Memory B cell (primary cell): ENCODE measurements at regions not wholly inside any gene's neighbourhood (a gene's known extent, or its start where the extent isn't known, plus 50 kb on each side); places are given as distances from the start of the nearest gene placed in this dataset.

Experiments
- ATAC-seq: fragments of 150-1000 bp; cut with Tn5 transposase; 2 replicates; pipeline ENCODE4 v1.10.0; 2021; ENCODE audit warnings: low read depth, mild to moderate bottlenecking, moderate library complexity
- DNase-seq, 2 donors: peaks; one replicate each; pipeline ENCODE4 v3.0.0; 2022; ENCODE audit warnings: low spot score in 2 of 2
- H3K27ac Mint-ChIP-seq: one replicate; pipeline ENCODE4 v1.8.0; 2022; ENCODE audit warnings: mild to moderate bottlenecking, moderate library complexity, mixed read lengths
- H3K27me3 Mint-ChIP-seq: one replicate; pipeline ENCODE4 v1.8.0; 2022; ENCODE audit warnings: mixed read lengths
- H3K36me3 Mint-ChIP-seq: one replicate; pipeline ENCODE4 v1.8.0; 2022; ENCODE audit warnings: mild to moderate bottlenecking, mixed read lengths
- H3K4me1 Mint-ChIP-seq: one replicate; pipeline ENCODE4 v1.8.0; 2022; ENCODE audit warnings: mixed read lengths
- H3K4me3 Mint-ChIP-seq: one replicate; pipeline ENCODE4 v1.8.0; 2022; ENCODE audit warnings: mild to moderate bottlenecking, moderate library complexity, mixed read lengths
- H3K9me3 Mint-ChIP-seq: one replicate; pipeline ENCODE4 v1.8.0; 2022; ENCODE audit warnings: mixed read lengths

DNA sequence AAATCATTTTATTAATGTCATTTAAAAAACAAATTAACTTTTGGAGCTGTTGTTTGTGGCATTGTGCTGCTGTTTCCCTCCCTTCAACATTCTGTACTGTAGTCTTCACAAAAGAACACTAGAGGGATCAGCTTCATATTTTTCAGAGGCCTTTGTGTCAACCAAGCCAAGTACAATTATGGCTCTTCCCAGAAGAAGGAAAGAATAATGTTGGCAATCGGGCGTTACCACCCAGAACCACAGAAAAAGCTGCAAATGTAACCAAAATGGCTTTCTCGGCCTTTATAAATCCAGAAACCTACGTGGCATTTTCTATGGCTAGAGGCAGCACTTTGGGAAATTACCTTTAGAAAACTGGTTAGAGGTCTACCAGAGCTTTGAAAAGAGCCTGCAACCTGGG is 98.8 kb upstream of the COL1A2 start:
- Mint-ChIP-seq H3K27me3 (peaks cover 9% of the 10 kb centered on the region), H3K27ac (no peak overlapping the region), H3K4me3 (no peak overlapping the region), H3K36me3 (no peaks in the 10 kb centered on the region), H3K9me3 (no peaks in the 10 kb centered on the region), H3K4me1 (peaks cover 3% of the 10 kb centered on the region)
- no peak for DNase-seq
- no peak for ATAC-seq

DNA sequence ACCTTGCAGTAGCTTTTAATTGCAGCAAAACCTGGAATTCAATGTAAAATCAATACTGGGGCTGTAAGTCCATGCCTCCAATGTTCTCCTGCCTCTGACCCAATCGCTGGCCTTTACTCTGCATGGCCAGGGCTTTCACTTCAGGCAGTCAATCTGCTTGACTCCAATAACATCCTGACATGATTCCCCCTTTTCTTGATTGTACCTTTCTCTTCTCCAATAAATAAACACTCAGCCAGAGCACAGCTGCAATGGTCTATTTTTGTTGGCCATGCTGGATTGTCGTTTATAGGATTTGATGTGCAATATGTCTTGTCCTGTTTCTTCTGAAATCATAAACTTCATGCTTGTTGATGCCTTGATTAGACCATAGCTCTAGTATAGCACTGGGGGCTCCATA is 97.8 kb upstream of the COL1A2 start:
- H3K9me3 Mint-ChIP-seq = no peaks in the 10 kb centered on the region
- peaks cover 11% of the 10 kb centered on the region for H3K27me3 Mint-ChIP-seq
- DNase-seq = no peak
- no peaks in the 10 kb centered on the region for H3K36me3 Mint-ChIP-seq
- no peak for ATAC-seq
- H3K27ac Mint-ChIP-seq = no peak overlapping the region
- peaks cover 3% of the 10 kb centered on the region for H3K4me1 Mint-ChIP-seq
- H3K4me3 Mint-ChIP-seq = no peak overlapping the region

DNA sequence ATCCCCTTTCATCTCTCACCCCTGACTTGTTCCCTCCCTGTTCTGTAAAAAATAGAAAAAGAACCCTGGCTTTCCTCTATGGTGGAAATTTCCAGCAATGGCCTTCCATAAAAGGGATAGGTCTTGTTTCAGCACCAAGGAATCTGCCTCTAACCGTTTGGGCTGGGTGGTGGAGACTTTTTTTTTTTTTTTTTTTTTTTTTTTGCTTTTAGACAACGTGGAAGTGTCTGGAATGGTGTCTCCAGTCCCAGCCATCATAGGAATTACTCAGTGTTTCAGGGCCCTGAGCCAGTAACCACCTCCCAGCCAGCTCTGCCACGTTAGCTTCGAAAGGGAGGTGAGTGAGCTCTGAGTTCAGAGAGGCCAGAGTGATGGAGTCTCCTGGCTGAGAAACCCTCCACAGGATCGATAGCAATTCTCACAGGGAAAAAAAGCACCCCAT is 97.3 kb upstream of the COL1A2 start:
- H3K4me3 Mint-ChIP-seq = no peak overlapping the region
- DNase-seq = no peak

DNA sequence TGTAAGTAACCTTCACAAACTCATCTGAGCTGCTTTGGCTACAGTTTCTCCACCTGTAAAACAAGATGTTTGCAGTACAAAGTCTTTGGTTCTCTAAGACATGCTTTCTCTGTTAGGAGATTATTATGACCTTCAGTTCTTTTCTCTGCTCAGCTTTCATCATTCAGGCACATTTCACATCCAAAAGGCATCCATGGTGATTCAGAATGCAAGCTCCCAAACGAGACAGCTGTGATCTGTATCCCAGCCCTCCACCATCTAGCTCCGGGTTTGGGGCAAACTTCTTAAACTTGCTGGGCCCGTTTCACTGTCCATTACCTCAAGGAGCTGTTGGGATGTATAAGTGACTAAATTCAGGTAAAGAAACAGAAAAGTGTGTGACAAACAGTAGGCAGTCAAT is 95.8 kb upstream of the COL1A2 start:
- H3K4me3 Mint-ChIP-seq = no peak overlapping the region
- H3K4me1 Mint-ChIP-seq = peaks cover 4% of the 10 kb centered on the region
- no peaks in the 10 kb centered on the region for H3K9me3 Mint-ChIP-seq
- peaks cover 14% of the 10 kb centered on the region for H3K27me3 Mint-ChIP-seq
- DNase-seq (no peak), ATAC-seq (no peak)
- H3K36me3 Mint-ChIP-seq = no peaks in the 10 kb centered on the region
- H3K27ac Mint-ChIP-seq = no peak overlapping the region

More for the DNA sequence above, 97.3 kb upstream of the COL1A2 start:
- Mint-ChIP-seq H3K27ac (no peak overlapping the region), H3K27me3 (peaks cover 10% of the 10 kb centered on the region), H3K9me3 (no peaks in the 10 kb centered on the region), H3K4me1 (peaks cover 3% of the 10 kb centered on the region), H3K36me3 (no peaks in the 10 kb centered on the region)
- no peak for ATAC-seq

DNA sequence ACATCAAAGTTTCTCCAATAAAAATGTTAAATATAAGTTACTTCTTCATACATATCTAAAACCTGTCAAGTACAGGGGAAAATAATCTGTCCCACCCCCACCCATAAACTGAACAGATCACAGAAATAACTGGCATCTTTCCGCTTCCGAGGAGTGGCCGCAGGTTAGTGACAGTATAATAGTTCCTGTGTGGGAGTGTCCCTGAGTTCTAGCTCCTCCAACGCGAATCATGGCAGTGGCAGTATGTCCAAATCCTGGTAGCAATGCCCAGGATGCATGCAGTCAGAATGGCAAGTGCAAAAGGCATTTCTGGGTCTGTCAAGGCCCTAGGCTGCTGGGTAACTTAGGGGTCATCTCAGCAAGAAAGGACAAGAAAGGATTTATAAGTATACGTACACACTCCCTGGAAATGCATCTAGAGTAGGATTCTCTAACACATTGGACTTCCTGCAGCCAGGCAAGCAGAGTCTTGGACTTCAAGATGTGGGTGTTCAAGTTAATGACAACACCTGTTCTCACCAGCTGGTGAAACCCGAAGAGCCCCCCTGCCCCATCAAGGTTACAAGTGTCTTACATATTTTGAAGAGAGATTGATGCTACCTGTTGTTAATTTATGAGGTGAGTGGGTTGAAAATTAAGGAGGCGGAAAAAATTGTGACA is 94.4 kb upstream of the COL1A2 start:
- ATAC-seq (no peak), DNase-seq (no peak)
- H3K4me1 Mint-ChIP-seq = peaks cover 2% of the 10 kb centered on the region
- peaks cover 18% of the 10 kb centered on the region for H3K27me3 Mint-ChIP-seq
- H3K4me3 Mint-ChIP-seq = no peak overlapping the region
- H3K36me3 Mint-ChIP-seq = peaks cover 4% of the 10 kb centered on the region
- H3K27ac Mint-ChIP-seq = no peak overlapping the region
- peaks cover 3% of the 10 kb centered on the region for H3K9me3 Mint-ChIP-seq

DNA sequence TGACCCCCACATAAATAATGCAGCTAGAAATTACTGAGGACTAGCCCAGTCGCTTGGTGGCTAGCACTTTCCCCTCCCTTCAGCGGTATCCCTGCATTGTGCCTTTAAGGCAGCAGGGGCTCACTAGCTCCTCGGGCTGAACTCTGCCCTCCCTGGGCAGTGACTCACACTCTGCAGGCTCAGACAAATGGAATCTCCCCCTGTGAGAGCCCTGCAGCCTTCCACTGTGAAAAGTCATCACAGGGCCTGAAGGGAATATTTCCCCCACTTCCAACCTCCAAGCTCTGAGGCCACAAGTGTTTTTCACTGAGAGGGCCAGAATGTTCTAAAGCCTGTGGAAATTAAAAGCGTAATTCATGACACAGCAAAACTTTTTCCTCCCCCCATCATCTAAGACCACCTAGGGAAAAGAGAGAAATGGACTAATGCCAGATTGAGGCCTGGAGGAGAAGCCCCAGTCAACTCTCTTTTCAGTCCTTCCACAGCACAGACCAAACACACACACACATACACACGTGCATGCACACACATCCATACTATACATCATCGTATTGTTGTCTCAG is 93.6 kb upstream of the COL1A2 start:
- DNase-seq (no peak), ATAC-seq (no peak)
- Mint-ChIP-seq H3K4me3 (no peak overlapping the region), H3K9me3 (peaks cover 3% of the 10 kb centered on the region), H3K36me3 (peaks cover 4% of the 10 kb centered on the region), H3K4me1 (peaks cover 2% of the 10 kb centered on the region), H3K27me3 (peaks cover 18% of the 10 kb centered on the region), H3K27ac (peak overlapping the region; percentile 43)

DNA sequence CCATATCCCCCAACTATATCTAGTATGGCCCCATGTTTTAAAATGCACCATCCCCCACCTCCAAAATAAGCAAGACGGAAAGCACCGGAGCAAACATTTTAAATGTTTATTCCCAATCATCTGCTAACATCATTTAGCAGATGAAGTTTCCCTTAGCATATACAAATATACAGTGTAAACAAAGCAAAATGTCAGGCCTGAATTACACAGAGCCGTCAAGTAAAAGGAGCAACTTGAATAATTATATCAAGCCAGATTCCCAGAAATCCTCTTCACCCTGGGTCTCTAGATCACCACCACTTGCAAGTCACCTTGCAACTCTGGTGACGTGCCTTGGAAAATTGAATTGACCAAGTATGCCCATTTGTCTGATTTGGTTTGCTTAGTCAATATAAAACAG is 91.6 kb upstream of the COL1A2 start:
- H3K27ac Mint-ChIP-seq = no peak overlapping the region
- DNase-seq (no peak), ATAC-seq (no peak)
- H3K9me3 Mint-ChIP-seq = peaks cover 4% of the 10 kb centered on the region
- H3K4me3 Mint-ChIP-seq = no peak overlapping the region
- peaks cover 4% of the 10 kb centered on the region for H3K36me3 Mint-ChIP-seq
- peaks cover 20% of the 10 kb centered on the region for H3K27me3 Mint-ChIP-seq
- H3K4me1 Mint-ChIP-seq = peaks cover 2% of the 10 kb centered on the region

DNA sequence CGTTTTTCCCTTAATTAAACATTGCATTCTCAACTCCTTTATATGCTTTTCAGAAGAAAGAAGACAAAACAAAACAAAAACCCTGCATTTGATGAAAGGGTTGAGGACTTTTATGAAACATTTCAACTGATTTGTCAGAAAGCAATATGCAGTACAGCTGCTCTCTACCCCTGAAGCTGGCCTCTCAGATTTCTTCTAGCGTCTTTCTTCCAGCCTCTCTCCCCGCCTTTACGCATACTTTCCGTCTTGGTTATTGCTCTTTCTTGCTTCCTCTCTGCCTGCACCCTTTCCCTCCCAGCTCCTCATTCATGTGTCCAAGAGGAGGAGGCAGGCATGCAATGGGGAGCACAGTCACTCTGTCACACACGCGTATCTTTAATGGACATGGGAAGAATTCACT is 91.0 kb upstream of the COL1A2 start:
- no peak for ATAC-seq
- H3K27me3 Mint-ChIP-seq = peaks cover 22% of the 10 kb centered on the region

DNA sequence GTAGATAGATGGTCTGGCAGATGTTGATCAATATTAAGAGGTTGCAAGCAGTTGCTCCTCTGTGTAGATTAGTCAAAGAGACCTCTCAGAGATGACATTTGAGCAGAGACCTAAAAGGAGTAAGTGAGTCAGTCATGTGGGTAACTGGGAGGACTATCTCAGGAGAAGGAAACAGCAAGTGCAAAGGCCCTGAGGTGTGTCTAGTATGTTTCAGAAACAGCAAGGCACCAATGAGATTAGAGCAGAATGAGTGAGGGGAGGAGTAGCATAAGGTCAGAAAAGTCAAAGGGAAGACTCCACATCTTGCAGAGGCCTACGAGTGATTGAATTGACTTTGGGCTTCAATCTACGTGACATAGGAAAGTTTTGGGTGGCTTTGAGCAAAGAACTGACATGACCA is 89.8 kb upstream of the COL1A2 start:
- DNase-seq (no peak), ATAC-seq (no peak)
- Mint-ChIP-seq H3K9me3 (peaks cover 9% of the 10 kb centered on the region), H3K27ac (no peak overlapping the region), H3K36me3 (peaks cover 9% of the 10 kb centered on the region), H3K4me1 (peaks cover 2% of the 10 kb centered on the region), H3K27me3 (peaks cover 26% of the 10 kb centered on the region), H3K4me3 (no peak overlapping the region)

More for the DNA sequence above, 91.0 kb upstream of the COL1A2 start:
- H3K27ac Mint-ChIP-seq = no peak overlapping the region
- H3K4me3 Mint-ChIP-seq = no peak overlapping the region
- peaks cover 4% of the 10 kb centered on the region for H3K36me3 Mint-ChIP-seq
- DNase-seq = no peak
- H3K9me3 Mint-ChIP-seq = peaks cover 4% of the 10 kb centered on the region
- H3K4me1 Mint-ChIP-seq = peaks cover 2% of the 10 kb centered on the region

DNA sequence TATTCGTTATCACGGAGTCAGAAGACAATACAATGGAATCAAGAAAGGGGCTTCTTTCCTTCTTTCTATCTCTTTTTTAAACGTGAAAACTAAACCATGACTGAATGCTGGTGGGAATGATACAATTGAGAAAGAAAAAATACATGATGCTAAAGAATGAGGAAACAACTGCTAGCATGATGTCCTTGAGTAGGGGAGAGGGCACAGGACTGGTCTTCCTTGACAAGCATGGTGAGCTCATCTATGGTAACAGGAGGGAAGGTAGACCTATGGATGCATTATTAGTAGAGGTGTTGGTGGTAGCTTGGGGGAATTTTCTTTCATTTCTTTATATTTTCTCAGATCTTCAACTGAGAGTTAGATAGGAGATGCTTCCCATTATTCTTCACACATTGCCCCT is 88.9 kb upstream of the COL1A2 start:
- Mint-ChIP-seq H3K36me3 (peaks cover 9% of the 10 kb centered on the region), H3K4me3 (no peak overlapping the region), H3K27ac (no peak overlapping the region), H3K9me3 (peaks cover 9% of the 10 kb centered on the region), H3K4me1 (peaks cover 2% of the 10 kb centered on the region), H3K27me3 (peaks cover 26% of the 10 kb centered on the region)
- DNase-seq = no peak
- ATAC-seq = no peak

DNA sequence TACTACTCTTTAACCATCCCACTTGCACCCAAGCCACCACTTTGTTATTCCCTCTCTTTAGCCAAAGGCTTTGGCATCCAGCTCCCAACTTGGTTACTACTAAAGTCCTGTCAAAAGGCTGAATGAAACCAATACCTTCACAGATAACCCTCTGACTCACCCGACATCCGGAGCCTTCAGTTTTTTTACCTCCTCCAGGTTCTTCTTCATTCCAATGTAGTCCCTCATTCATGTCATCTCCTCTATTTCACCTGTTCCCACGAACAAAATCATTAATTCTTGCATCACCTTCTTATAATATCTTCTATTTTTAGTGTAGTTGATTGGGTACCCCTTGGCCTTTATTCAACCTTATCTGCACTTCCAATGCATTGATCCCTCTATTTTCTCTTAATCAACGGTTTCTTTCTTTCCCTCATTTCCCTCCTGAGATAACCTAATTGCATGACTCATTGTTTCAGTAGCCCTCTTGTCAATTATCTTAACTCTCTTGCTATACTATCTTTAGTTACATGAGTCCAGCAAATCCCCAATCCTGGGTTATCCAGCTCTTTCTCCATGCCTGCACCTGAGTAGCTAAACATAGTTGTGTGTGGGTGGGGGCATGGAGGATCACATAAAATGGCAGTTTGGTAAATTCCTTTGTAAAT is 87.2 kb upstream of the COL1A2 start:
- no peak overlapping the region for H3K27ac Mint-ChIP-seq
- H3K4me3 Mint-ChIP-seq = no peak overlapping the region
- no peak for DNase-seq
- peaks cover 21% of the 10 kb centered on the region for H3K27me3 Mint-ChIP-seq
- peaks cover 9% of the 10 kb centered on the region for H3K9me3 Mint-ChIP-seq
- peaks cover 2% of the 10 kb centered on the region for H3K4me1 Mint-ChIP-seq
- ATAC-seq = no peak
- H3K36me3 Mint-ChIP-seq = peaks cover 9% of the 10 kb centered on the region

DNA sequence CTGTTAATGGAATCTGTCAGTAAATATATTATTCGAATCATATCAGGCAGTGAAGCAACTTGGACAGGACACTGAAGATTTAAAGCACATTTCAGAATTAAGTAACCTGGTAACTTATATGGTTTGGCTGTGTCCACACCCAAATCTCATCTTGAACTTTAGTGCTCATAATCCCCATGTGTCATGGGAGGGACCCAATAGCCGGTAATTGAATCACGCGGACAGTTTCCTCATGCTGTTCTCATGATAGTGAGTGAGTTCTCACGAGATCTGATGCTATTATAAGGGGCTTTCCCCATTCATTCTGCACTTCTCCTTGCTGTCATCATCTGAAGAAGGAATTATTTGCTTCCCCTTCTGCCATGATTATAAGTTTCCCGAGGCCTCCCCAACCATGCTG is 83.2 kb upstream of the COL1A2 start:
- no peak for DNase-seq
- H3K4me1 Mint-ChIP-seq = no peaks in the 10 kb centered on the region
- peaks cover 13% of the 10 kb centered on the region for H3K27me3 Mint-ChIP-seq
- H3K4me3 Mint-ChIP-seq = no peak overlapping the region
- no peak for ATAC-seq
- H3K27ac Mint-ChIP-seq = no peak overlapping the region
- H3K9me3 Mint-ChIP-seq = peaks cover 6% of the 10 kb centered on the region
- peaks cover 5% of the 10 kb centered on the region for H3K36me3 Mint-ChIP-seq

DNA sequence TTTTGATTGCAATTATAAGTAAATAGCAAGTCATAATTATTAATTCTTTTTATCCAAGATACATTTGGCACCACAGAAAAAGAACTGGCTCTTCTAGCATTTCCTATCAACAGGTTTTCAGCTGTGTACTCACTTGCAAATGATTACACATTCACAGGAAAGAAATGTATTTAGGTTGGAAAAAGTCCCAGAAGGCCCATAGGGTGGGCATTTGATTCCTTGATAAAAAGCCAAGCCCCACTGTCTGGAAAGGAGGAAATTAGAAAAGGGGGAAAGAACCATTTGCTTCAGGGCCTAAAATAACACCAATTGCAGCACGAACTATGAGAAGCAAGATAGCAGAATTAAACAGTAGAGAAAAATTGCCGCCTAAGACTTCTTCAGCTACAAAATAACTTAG is 80.8 kb upstream of the COL1A2 start:
- Mint-ChIP-seq H3K4me1 (no peaks in the 10 kb centered on the region), H3K9me3 (peaks cover 5% of the 10 kb centered on the region), H3K27me3 (peaks cover 7% of the 10 kb centered on the region), H3K27ac (no peak overlapping the region), H3K36me3 (peaks cover 5% of the 10 kb centered on the region), H3K4me3 (no peak overlapping the region)
- ATAC-seq (no peak), DNase-seq (no peak)

DNA sequence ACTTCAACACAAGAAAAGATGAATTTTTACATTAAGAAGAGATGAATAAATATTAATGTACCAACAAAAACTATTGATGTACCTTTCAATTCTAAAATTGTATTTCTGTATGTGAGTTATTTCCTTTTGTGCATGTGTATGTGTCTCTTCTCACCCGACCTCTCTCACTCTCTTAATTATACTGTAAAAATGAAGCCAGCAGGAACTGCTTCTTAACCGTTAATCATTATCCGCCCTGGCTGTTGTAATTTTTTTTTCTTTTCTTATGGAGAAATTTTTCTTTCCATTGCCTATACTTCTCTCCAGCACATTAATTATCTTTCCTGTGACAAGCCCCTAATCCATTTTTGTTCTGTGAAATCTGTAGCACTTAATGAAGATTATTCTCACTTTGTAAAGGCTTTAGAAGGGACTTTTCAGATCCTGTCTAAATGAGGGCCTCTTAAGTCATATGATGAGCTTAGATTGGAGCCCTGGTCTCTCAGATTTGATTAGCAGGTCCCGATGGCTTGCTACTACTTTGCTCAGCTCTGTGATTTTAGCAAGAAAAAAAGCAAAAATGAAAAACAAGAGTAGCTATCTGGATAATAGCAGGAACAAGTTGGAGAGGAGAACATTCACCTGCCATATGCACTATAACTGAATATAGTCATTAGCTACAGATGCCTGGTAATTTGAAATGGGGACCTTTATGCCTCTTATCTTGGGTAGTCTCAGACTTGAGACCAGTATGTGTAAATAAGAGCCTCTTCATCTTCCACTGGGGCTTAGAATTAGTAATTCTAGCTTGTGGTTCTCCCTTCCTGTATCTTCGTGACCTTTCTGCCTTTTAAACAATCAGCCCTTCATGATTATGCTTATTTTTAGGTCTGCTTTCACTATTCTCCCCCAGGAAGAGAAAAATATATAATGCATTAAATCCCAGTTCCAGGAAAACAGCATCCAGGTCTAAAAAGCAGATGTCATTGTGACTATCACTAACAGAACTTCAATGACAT is 80.0 kb upstream of the COL1A2 start:
- no peak overlapping the region for H3K4me3 Mint-ChIP-seq
- peaks cover 5% of the 10 kb centered on the region for H3K27me3 Mint-ChIP-seq
- no peaks in the 10 kb centered on the region for H3K4me1 Mint-ChIP-seq
- H3K27ac Mint-ChIP-seq = no peak overlapping the region
- H3K36me3 Mint-ChIP-seq = peaks cover under 1% of the 10 kb centered on the region
- no peak for ATAC-seq
- H3K9me3 Mint-ChIP-seq = peaks cover 3% of the 10 kb centered on the region
- no peak for DNase-seq
